GM04503 (cell line): ENCODE measurements at regions not wholly inside any gene's neighbourhood (a gene's known extent, or its start where the extent isn't known, plus 50 kb on each side); places are given as distances from the start of the nearest gene placed in this dataset.
"Not testable (repeated sequence)": the region's sequence is repeated elsewhere in the genome, so short reads cannot be mapped to it uniquely, and the experiment has no call there.

ENCODE experiments used
- DNase-seq: peaks from one replicate; pipeline ENCODE4 v3.0.0-alpha.2; 2012; ENCODE audit warnings: low read depth

GRCh38 chr22:33971561-33971961 lies 51.3 kb upstream of the LARGE1 start:
- no peak for DNase-seq

- no peak for DNase-seq
Measured at GRCh38 chr22:33975841-33976240, 55.6 kb upstream of the LARGE1 start.

GRCh38 chr22:33983558-33983957 lies 63.3 kb upstream of the LARGE1 start:
- DNase-seq, result no peak

- no peak for DNase-seq
Measured at GRCh38 chr22:33984211-33984610, 63.9 kb upstream of the LARGE1 start.

DNA sequence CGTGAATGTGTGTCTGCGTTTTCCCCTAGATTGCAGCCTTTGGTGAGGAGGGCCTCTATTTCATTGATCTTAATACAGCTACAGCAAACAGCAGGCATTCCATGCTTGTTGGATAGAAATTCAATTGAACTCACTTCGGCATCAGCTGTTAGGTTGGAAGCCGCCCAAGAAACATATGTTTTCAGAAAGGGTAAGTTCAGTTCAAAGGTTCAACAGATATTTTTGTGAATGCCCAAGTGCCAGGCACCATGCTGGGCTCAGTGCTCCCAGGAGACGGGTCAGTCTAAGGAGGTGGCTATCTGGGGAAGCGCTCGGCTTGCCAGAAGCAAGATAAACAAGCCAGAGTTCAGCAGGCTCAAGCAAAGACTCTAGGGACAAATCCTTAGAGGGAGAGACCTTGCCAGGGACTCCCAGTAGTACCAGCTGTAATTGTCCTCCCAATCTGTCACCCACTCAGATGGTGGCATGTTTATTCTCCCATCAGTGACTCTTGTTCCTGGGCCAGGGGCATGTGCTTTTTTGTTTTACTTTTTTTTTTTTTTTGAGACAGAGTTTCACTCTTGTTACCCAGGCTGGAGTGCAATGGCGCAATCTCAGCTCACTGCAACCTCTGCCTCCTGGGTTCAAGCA lies 64.5 kb upstream of the LARGE1 start:
- DNase-seq, result no peak

DNA sequence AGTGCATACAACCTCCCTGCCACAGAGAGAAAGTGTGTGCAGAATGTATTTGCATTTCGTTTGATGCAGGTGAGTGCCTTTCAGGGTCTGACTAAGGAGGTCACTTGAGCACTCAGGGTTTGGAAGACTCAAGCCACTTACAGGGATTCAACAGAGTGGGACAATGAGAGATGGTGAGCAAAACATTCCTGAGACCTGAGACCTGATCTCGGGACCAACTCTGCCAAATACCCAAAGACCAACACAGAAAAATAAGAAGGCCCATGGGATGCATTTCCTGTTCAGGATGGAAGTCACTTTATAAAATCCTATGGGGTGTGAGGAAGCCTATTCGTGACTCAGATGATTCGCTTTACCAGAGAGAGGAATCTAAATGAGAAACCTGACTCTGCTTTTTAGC lies 65.2 kb upstream of the LARGE1 start:
- DNase-seq, result no peak

- no peak for DNase-seq
Measured at GRCh38 chr22:33986167-33986771, 66.0 kb upstream of the LARGE1 start.

- no peak for DNase-seq
Measured at GRCh38 chr22:33986954-33987353, 66.7 kb upstream of the LARGE1 start.

DNA sequence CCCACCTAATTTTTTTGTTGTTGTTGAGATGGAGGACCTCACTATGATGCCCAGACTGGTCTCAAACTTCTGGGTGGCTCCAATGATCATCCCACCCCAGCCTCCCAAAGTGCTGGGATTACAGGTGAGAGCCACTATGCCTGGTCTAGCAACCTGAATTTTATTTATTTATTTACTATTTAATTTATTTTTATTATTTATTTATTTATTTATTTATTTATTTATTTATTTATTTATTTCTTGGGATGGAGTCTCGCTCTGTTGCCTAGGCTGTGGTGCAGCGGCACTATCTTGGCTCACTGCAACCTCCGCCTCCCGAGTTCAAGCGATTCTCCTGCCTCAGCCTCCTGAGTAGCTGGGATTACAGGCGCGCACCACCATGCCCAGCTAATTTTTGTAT lies 69.0 kb upstream of the LARGE1 start:
- DNase-seq, result not testable (repeated sequence)

- no peak for DNase-seq
Measured at GRCh38 chr22:33991620-33992019, 71.3 kb upstream of the LARGE1 start.

DNA sequence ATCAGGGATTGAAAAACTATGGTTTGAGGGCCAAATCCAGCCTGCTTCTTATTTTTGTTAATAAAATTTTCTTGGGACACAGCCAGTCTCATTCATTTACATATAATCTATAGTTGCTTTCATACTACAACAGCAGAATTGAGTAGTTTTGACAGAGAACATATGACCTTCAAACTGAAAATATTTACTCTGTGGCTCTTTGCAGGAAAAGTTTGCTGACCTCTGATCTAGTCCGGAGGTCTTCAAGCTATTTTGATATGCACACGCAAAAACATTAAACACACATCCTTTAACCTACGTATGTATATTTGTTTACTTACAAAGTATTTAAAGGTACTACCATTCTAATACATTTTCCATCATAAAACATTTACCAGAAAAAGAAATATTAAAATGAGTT lies 76.5 kb upstream of the LARGE1 start:
- no peak for DNase-seq

DNA sequence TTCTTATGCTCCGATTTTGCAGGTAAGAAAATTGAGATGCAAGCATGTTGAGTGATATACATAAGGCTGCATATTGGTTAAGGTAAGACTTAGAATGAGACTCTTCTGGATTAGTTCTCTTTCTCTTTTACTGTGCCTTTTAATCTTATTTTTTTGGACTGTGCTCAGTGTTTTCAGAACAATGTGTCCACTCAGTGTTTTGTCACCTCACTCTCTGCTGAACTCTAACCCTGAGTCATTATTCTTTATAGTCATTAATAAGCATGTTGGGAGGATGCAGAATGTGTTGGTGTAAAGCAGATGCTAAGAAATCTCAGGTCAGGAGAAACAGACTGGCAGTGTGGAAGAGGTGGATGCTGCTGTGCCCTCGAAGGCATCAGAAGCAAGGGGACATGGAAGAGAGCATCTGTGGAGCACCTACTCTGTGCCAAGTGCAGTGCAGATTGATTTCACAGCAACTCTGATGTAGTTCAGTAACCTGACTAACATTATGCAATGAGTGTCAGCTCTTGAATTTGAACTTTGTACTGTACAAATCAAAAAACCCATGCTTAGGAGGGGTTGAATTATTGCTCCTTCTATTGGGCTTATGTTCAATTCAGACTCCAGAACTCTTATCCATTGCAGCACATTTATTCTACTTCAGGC lies 80.7 kb upstream of the LARGE1 start:
- no peak for DNase-seq

DNA sequence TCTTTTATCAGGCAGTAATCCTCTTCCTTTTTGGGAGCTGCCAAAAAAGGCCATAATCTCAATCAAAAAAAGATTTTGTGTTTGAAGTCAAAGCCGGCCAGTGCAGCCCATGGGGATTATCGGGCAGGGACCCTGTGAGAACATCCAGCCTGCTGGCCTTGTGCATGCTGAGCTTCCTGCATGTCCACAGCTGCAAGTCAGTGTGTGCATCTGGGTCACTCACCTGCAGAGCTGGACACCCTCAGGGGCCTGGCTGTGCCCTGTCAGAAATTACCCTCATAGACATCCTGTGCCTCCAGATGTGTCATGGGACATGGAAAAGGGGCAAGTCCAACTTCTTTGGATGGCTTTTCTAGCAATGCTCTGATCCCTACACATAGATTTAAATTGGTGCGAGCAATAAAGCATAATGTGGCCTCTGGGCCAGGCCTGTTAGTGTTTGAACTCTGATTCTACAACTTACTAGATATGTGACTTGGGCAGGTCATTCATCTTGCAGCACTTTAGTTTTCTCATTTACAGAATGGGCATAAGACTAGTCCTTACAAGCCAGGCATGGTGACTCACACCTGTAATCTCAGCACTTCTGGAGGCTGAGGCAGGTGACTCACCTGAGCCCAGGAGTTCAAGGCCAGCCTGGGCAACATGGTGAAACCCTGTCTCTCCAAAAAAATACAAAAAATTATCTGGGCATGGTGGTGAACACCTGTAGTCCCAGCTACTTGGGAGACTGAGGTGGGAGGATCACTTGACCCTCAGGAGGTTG lies 81.6 kb upstream of the LARGE1 start:
- DNase-seq, result no peak

- DNase-seq, result no peak
Measured at GRCh38 chr22:34004058-34004457, 83.8 kb upstream of the LARGE1 start.

GRCh38 chr22:34010259-34010658 lies 90.0 kb upstream of the LARGE1 start:
- DNase-seq, result no peak

- no peak for DNase-seq
Measured at GRCh38 chr22:34015642-34016041, 95.4 kb upstream of the LARGE1 start.

GRCh38 chr22:34017205-34017604 lies 96.9 kb upstream of the LARGE1 start:
- DNase-seq, result no peak

GRCh38 chr22:34019190-34019845 lies 99.0 kb upstream of the LARGE1 start:
- DNase-seq, result no peak

- DNase-seq, result no peak
Measured at GRCh38 chr22:34035209-34035608, 114.9 kb upstream of the LARGE1 start.

GRCh38 chr22:34036931-34037330 lies 116.7 kb upstream of the LARGE1 start:
- no peak for DNase-seq

DNA sequence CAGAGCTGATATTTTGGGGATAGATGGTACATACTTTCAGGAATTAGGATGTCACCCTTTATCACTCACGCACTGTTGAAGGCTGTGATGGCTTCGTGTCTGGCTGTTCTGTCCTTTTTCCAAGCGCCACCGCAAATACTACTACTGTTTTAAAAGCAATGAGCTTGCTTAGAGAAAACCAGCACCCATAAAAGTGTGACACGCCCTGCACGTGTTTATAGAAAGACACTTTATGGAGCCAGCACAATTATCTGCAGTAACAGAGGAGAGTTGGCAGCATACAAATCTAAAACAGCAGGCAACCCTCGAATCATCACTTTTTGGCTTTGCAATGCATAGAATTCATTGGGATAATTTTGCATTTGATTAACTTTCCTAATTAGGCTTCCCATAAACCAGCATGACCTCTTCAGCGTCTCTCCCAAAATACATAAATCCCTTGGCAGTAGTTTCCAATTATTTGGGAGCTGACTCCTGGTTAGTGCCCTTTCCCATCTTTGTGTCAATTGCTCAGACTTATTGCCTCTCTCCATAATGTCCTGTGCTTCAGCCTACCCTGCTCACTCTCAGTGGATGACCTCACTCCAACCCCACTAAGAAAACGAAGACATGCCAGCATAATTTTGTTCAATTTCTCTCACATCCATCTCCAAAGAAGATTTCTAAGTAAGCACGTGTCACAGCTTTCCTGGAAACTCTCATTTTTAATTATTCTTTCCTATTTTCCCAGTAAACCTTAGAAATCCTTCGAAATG lies 118.7 kb upstream of the LARGE1 start:
- no peak for DNase-seq

GRCh38 chr22:34045311-34045710 lies 125.0 kb upstream of the LARGE1 start:
- no peak for DNase-seq
